Osteoblast (primary cell): ENCODE measurements at regions not wholly inside any gene's neighbourhood (a gene's known extent, or its start where the extent isn't known, plus 50 kb on each side); places are given as distances from the start of the nearest gene placed in this dataset.

Experiments used
- DNase-seq: peaks from one replicate; pipeline ENCODE4 v3.0.0; 2011; ENCODE audit warnings: low spot score, mixed read lengths; ENCODE audit not compliant: insufficient read length; ENCODE audit errors: missing footprints
- H2AFZ ChIP-seq: 2 replicates; pipeline ENCODE4 v1.6.0; 2011; ENCODE audit warnings: mild to moderate bottlenecking, low read length
- H3K27ac ChIP-seq: 2 replicates; pipeline ENCODE4 v1.5.1; 2011; ENCODE audit warnings: mild to moderate bottlenecking, low read depth, low read length, moderate library complexity
- H3K27me3 ChIP-seq: 2 replicates; pipeline ENCODE4 v1.6.0; 2012; ENCODE audit warnings: mild to moderate bottlenecking, control low read depth, inconsistent platforms, low read length, moderate library complexity; ENCODE audit not compliant: insufficient read depth
- H3K36me3 ChIP-seq: 2 replicates; pipeline ENCODE4 v1.5.1; 2011; ENCODE audit warnings: mild to moderate bottlenecking, low read length, control low read depth, moderate library complexity; ENCODE audit not compliant: insufficient read depth
- H3K4me1 ChIP-seq: 2 replicates; pipeline ENCODE4 v1.5.1; 2011; ENCODE audit warnings: mild to moderate bottlenecking, low read length, control low read depth, moderate library complexity; ENCODE audit not compliant: insufficient read depth
- H3K4me2 ChIP-seq: 2 replicates; pipeline ENCODE4 v1.6.0; 2011; ENCODE audit warnings: mild to moderate bottlenecking, low read length; ENCODE audit not compliant: insufficient read depth
- H3K4me3 ChIP-seq: fragments of 200-600 bp; sonication (generic); 3 replicates; pipeline ENCODE4 v1.5.1; 2012; ENCODE audit warnings: mild to moderate bottlenecking, low read length, inconsistent platforms; ENCODE audit not compliant: insufficient read depth
- H3K79me2 ChIP-seq: 2 replicates; pipeline ENCODE4 v1.6.0; 2012; ENCODE audit warnings: mild to moderate bottlenecking, low read length, control low read depth, inconsistent platforms; ENCODE audit not compliant: insufficient read depth
- H3K9me3 ChIP-seq: 2 replicates; pipeline ENCODE4 v1.5.1; 2011; ENCODE audit warnings: low read depth, low read length, control low read depth
- H4K20me1 ChIP-seq: 2 replicates; pipeline ENCODE4 v1.6.0; 2012; ENCODE audit warnings: mild to moderate bottlenecking, low read length, control low read depth; ENCODE audit not compliant: insufficient read depth
- TF ChIP-seq, protein P1 (sequence below): IDR thresholded peaks from 2 replicates; pipeline ENCODE4 v1.5.1; 2011; ENCODE audit warnings: mild to moderate bottlenecking, low read depth, low read length, moderate library complexity; ENCODE audit errors: extremely low read depth

DNA sequence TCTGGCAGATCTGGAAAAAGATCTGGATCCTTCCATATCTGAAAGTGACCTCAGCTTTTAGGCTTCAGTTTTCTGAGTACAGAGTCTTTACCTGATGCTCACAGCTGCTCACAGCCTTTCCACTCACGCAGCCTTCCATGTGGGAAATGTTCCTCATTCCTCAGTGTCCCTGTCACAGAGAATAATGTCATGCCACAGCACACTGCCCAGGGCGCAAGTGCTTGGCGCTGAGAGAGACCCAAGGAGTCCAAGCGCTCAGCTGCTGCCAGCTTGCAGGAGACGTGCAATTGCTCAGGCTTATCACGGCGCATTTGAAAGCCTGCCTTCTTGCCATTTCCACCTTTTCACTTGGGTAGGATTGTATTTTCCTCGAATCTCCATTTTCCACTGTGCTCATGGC lies 271.9 kb upstream of the MKI67 start:
- Histone ChIP-seq H2AFZ (no peak overlapping the region), H3K4me3 (no peak overlapping the region), H3K9me3 (no peaks in the 10 kb centered on the region), H3K4me1 (no peaks in the 10 kb centered on the region), H3K27ac (no peak overlapping the region), H4K20me1 (no peaks in the 10 kb centered on the region), H3K27me3 (no peaks in the 10 kb centered on the region), H3K36me3 (no peaks in the 10 kb centered on the region), H3K79me2 (no peaks in the 10 kb centered on the region), H3K4me2 (no peak overlapping the region)
- TF ChIP-seq, protein P1, sequence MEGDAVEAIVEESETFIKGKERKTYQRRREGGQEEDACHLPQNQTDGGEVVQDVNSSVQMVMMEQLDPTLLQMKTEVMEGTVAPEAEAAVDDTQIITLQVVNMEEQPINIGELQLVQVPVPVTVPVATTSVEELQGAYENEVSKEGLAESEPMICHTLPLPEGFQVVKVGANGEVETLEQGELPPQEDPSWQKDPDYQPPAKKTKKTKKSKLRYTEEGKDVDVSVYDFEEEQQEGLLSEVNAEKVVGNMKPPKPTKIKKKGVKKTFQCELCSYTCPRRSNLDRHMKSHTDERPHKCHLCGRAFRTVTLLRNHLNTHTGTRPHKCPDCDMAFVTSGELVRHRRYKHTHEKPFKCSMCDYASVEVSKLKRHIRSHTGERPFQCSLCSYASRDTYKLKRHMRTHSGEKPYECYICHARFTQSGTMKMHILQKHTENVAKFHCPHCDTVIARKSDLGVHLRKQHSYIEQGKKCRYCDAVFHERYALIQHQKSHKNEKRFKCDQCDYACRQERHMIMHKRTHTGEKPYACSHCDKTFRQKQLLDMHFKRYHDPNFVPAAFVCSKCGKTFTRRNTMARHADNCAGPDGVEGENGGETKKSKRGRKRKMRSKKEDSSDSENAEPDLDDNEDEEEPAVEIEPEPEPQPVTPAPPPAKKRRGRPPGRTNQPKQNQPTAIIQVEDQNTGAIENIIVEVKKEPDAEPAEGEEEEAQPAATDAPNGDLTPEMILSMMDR = no peak
- no peak for DNase-seq

GRCh38 chr10:128398999-128399398 lies 272.8 kb upstream of the MKI67 start:
- H3K36me3 ChIP-seq = no peaks in the 10 kb centered on the region
- H3K4me3 ChIP-seq = no peak overlapping the region
- no peak overlapping the region for H2AFZ ChIP-seq
- TF ChIP-seq, protein P1 = no peak
- no peak for DNase-seq
- H3K9me3 ChIP-seq = no peaks in the 10 kb centered on the region
- no peaks in the 10 kb centered on the region for H3K27me3 ChIP-seq
- H3K4me2 ChIP-seq = no peak overlapping the region
- H3K27ac ChIP-seq = no peak overlapping the region
- H4K20me1 ChIP-seq = no peaks in the 10 kb centered on the region
- H3K4me1 ChIP-seq = no peaks in the 10 kb centered on the region
- no peaks in the 10 kb centered on the region for H3K79me2 ChIP-seq

DNA sequence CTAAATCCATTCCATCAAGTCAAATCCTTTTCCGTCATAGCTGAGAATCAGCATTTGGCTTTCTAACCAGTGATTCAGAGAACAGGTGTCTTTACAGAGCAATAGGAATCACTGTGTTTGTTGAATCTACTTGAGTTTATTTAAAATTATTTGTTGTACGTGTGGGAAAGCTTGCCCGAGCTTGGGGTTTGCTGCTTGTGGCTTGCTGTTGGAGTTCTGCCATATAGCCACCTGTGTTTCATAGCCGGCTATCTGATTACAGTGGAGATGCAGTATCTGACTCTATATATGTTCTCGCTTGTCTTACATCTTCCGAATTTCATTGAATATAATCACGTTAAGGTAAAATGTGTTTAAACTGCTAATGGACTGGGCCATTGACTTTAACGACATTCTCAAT lies 274.3 kb upstream of the MKI67 start:
- H4K20me1 ChIP-seq = no peaks in the 10 kb centered on the region
- no peaks in the 10 kb centered on the region for H3K9me3 ChIP-seq
- no peaks in the 10 kb centered on the region for H3K79me2 ChIP-seq
- no peak for DNase-seq
- H3K36me3 ChIP-seq = no peaks in the 10 kb centered on the region
- no peak overlapping the region for H2AFZ ChIP-seq
- H3K4me3 ChIP-seq = no peak overlapping the region
- no peak overlapping the region for H3K4me2 ChIP-seq
- no peaks in the 10 kb centered on the region for H3K27me3 ChIP-seq
- H3K27ac ChIP-seq = no peak overlapping the region
- no peaks in the 10 kb centered on the region for H3K4me1 ChIP-seq
- TF ChIP-seq, protein P1 = no peak

GRCh38 chr10:128405450-128405849 lies 279.2 kb upstream of the MKI67 start:
- TF ChIP-seq, protein P1 = no peak
- DNase-seq = no peak
- Histone ChIP-seq H3K27me3 (no peaks in the 10 kb centered on the region), H3K9me3 (peaks cover 1% of the 10 kb centered on the region), H3K27ac (no peak overlapping the region), H3K79me2 (no peaks in the 10 kb centered on the region), H2AFZ (no peak overlapping the region), H3K4me1 (no peaks in the 10 kb centered on the region), H4K20me1 (no peaks in the 10 kb centered on the region), H3K4me2 (no peak overlapping the region), H3K4me3 (no peak overlapping the region), H3K36me3 (no peaks in the 10 kb centered on the region)
